HG03108 (cell line): ENCODE measurements at regions not wholly inside any gene's neighbourhood (a gene's known extent, or its start where the extent isn't known, plus 50 kb on each side); places are given as distances from the start of the nearest gene placed in this dataset.

Experiments used
- ATAC-seq: cut with Tn5 transposase; IDR thresholded peaks from one replicate; pipeline ENCODE4 v1.9.1; 2021; ENCODE audit warnings: moderate library complexity; ENCODE audit not compliant: unreplicated experiment

DNA sequence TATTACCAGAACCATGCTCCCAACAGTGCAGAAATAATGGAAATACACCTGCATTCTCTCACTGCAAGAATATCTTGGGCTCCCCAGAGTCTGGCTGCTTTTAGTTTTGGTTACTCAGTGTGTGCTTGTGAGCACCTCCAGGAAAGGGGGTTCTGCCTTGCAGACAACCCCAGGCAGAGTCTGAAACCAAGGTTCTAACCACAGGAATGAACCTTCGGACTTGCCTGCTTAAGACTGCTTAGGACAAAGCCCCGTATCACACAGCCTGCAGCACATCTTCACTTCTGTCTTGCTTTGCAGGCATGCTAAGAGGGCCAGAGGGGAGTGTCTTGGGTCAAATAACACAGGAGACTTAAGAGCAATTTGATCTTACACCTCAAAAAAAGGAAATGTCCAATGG lies 94.8 kb upstream of the SPATA31C2 start:
- ATAC-seq = no peak

- ATAC-seq = no peak
These were observed 92.3 kb upstream of the SPATA31C2 start for GRCh38 chr9:88230612-88231011.

- no peak for ATAC-seq
These were observed 91.2 kb upstream of the SPATA31C2 start for GRCh38 chr9:88229434-88229833.

DNA sequence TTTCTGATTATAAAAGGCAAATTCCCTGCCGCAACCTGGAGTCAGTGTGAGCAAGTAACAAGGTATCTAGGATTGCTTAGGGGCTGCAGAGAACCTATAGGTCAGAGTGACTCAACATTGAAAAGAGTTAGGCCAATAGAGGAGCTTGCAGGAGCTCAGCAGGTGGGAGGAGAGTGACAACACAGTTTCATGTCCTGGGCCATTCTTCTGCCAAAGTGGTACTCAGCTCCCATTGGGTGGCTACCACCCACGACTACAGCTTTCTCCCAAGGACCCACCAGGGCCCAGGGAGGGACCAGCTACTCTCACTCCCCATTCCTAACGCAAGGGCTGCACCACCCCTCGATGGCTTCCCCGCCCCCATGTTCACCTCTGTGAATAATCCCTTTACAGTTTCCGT lies 86.7 kb upstream of the SPATA31C2 start:
- ATAC-seq = no peak

DNA sequence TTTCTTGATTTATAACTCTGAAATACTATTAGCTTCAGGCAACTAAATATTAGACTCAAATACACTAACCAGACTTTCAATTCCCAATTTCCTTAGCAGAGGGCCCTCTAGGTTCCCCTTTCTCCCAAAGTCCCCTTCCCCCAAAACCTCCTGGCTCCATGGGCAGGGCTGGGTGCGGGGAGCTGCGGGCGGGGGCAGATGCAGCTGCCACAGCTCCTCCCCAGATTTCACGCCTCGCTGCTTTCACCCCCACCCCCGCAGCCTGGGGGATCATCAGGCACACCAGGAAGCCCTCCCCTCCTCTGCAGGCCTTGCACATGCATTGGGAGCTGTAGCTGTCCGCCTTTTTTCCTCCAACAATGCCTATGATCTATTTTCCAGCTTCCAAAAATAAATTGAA lies 82.8 kb upstream of the SPATA31C2 start:
- no peak for ATAC-seq

DNA sequence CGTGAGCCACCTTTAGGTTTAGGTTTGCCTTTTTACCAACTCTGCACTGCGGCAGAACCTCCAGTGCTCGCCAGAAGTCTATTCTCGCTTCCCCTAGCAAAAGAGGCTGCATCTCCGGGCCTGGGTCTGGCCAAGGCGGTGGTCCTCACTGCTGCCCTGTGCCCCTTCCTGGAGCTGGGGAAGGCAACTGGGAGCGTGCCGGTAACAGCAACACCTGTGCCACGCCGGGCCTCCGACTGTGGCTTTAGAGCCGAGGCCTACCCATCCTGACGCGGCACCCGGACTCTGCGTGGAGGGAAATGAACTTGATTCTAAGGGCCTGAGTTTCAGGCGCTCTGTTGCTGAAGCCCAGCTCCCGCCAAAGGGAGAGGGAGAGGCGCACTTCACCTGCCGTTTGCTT lies 82.4 kb upstream of the SPATA31C2 start:
- no peak for ATAC-seq

DNA sequence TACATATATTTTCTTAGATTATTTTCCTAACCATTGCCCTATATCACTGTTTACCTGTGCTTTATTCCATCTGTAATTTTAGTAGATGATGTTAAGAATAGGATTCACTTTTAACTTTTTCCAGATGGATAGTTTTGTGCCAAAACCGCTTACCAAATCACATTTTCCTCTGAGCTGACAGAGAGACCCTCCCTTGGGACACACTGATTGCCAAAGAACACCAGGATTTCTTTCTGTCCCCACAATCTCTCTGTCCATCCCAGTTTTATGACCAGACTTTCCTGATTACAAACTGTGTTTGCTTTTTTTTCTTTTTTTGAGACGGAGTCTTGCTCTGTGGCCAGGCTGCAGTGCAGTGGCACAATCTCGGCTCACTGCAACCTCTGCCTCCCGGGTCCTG lies 81.3 kb upstream of the SPATA31C2 start:
- ATAC-seq = no peak

DNA sequence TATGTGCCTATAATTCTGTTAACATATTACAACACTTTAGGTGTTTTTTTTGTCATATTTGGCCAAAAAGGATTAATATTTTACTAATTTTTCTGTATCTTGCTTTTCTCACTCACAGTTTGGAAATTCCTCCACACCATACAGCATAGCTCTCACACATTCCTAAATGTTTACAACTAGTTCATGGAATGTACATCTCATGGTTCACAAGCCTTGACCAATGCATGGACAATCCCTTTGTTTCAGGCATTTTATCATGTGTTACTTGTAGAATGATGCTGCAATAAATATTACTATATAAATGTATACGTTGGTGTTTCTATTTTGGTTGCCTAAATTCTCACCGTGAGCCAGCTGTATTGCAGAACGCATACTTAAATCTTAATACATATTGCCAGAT lies 80.5 kb upstream of the SPATA31C2 start:
- no peak for ATAC-seq

GRCh38 chr9:88216126-88216995 lies 78.1 kb upstream of the SPATA31C2 start:
- ATAC-seq = no peak

DNA sequence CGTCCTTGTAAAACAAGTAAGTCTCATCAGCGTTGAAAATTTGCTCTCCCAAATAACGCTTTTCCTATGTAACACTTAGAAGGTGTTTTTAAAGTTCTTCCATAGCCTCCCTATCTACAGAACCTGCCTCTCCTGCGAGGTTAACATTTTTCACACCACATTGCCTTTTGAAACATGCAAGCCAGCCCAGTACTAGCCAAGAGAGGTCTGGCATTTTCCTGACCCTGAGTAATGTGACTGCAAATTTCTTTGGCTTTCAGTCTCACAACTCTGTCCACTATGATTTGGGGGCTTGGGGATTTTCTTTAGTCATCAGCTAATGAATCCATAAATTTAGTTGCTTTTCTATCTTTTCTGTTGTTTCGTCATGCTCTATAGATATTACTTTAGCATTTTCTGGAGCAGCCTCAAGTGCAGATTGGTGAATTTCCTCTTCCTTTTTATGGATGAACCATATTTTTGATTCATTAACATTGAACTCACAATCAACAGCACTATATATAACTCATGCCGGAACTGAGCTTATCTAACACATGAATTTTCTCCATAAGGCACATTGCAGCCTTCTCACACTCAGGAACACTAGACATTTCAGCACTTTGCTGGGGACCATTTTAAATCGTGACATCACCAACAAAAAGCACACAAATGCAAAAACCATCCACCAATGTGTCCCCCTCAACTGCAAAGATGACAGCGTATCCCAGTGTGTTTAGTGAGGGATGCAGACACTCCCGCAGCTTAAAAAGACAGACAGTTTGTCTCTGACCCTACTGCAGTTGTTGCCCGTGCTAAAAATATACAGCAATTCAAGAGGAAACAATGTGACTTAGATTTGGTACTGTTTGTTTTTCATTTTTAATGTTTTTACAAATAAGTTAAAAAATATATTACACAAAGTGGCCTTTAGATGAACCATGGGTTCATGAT lies 77.2 kb upstream of the SPATA31C2 start:
- ATAC-seq = no peak

DNA sequence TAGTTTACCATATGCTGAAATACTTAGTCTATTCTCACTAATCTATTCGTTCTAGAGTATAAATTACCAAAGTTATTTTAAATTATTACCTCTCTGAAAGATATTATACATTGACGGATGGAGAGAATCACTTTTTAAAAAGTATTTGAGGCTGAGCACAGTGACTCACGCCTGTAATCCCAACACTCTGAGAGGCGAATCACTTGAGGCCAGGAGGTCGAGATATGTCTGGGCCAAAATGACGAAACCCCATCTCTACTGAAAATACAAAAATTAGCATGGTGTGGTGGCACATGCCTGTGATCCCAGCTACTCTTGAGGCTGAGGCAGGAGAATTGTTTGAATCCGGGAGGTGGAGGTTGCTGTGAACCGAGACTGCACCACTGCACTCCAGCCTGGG lies 64.0 kb upstream of the SPATA31C2 start:
- no peak for ATAC-seq

DNA sequence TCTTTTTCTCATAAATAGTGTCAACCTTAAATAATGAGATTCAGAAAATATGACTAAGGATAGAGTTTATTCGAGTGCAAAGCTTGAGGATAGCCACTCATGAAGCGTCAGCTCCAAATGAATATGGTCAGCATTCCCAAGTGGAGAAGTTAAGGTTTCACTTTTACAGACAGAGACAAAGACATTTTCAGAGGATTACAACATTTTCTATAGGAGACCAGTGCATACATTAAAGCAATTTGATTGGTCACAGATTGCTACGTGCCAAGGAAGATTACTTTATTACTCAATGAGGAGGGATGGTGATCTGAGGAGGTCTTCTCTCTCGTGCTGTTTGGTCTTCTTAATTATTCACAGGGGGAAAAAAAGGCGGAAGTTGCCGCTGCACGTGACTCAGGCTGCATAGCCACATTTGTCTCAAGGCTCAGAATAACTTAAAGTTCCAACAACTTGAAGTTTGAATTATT lies 60.1 kb upstream of the SPATA31C2 start:
- ATAC-seq = no peak

DNA sequence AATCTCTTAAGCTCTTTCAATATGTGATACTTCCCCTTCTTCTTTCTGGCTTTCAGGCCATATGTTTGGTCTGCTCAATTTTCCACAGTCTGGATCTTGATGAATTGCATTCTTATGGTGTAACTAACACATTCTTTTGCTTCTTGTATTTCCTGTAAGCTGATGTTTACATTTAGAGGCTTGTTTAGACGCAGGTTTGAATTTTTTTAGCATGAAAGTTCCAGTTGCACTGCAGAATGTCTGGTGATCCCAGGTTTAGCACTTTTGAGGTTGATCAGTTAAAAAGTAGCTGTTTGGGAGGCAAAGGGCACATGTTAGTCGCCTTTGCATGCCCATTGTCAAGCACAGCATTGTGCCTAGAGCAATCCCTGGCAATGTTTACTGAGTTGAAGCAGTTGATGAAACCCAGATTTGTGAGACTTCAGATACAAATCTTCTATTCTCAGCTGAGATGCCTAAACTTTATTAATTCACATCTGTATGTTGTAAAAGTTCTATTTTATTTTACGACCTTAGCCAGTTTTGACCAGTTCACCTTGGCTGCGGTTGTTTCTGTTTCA lies 59.6 kb upstream of the SPATA31C2 start:
- ATAC-seq = no peak

DNA sequence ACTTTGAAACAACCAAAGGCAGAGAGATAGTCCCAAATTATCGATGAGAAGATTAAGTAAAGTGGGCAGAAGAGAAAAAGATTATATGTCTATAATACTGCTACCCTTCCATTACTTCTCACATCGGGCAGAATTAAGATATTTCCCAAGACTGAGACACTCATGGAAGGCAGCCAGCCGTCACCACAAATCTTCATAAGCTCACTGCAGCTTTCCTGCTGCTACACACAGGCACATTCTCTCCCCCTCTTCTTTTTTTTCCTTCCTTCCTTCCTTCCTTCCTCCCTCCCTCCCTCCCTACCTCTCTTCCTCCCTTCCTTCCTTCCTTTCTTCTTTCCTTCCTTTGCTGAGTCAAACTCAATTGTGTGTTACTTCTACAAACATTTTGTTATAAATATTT lies 58.7 kb upstream of the SPATA31C2 start:
- ATAC-seq = no peak

DNA sequence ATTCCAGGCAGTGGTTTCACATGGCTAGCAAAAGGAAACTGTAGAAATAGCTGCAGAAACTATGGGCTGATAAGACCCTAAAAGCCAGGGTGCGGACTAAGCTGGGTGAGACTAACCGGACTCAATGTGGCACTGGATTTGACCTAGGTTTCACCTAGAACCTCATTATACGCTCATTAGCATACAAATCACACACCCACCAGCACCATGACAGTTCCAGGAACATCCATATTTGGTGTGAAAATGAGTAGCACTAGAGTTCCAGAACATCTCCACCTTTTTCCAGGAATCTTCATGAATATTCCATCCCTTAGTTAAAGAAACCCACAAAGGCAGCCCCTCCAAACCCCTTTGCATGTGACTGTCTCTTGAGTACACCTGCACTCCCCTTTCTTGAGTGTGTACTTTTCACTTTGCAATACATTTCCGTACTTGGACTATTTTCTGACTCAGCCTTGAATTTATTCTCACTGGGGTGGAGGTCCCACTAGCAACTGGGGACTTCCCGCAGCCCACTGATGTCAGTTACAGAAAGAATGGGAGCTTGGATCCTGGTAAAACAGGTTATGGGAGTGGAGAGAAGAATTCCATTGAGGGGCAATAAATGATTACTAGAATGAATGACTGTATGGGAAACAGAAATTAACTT lies 58.0 kb upstream of the SPATA31C2 start:
- ATAC-seq = no peak

DNA sequence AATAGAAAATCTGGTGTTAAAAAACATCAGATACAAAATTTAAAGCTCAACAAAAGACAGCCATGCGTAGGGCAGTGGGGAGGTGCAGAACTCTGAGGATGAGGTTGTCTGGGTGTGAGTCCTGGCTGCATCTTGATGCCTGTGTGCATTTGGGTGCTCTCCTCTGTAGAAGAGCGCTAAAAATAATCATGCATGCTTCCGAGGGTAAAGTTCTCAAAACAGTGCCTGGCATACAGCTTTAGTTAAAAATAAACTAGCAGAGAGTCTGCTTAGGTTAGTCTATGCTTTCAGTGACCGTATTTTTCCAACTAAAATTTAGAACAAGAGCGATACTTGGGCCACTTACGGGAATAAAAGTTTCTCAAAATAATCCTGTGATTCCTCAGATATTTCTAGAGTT lies 55.5 kb upstream of the SPATA31C2 start:
- no peak for ATAC-seq

DNA sequence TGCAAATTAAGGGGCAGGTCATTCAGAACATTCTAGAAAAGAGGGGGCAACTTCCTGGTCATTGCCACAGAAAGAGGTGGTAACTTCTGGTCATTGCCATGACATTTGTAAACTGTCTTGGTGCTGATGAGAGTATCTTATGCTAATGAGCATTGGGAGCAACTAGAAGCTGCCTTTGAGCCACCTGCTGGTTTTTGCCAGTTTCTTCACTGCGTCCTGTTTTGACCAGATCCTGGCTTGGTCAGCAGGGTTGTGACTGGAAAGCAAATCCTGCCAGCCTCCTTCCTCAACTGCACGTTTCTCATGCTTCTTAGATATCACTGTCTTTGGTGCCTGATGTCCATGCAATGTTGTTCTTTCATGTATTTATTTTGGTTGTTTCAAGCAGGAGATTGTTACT lies 53.2 kb upstream of the SPATA31C2 start:
- no peak for ATAC-seq

DNA sequence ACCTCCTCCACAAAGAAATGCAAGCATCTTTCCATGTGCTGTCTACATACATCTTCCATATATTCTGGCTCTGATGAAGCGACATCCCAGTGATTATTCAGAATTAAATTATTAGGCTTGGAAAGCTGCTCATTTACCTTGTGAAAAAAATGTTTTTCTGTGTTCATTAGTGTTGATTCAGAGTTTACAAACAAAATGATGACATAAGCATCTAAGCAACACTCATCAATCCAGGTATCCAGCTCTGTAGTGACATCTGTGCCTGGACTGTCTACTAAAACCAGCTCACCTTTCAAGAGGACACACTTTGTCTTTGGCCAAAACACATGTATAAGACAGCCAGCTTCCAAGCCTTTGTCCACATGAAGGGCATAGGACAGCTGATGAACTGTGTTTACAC lies 51.1 kb upstream of the SPATA31C2 start:
- ATAC-seq = no peak
